Neural crest cell (in vitro differentiated cells): ENCODE measurements at regions not wholly inside any gene's neighbourhood (a gene's known extent, or its start where the extent isn't known, plus 50 kb on each side); places are given as distances from the start of the nearest gene placed in this dataset.

Experiments
- DNase-seq: peaks from one replicate; pipeline ENCODE4 v3.0.0; 2021; ENCODE audit warnings: low read depth, mixed read lengths, low spot score
- H3K27ac Mint-ChIP-seq: one replicate; pipeline ENCODE4 v1.8.0; 2021; ENCODE audit warnings: mild to moderate bottlenecking, mixed read lengths; ENCODE audit not compliant: unreplicated experiment
- H3K27me3 Mint-ChIP-seq: 2 replicates; pipeline ENCODE4 v1.8.0; 2021; ENCODE audit warnings: low read depth, mild to moderate bottlenecking, mixed read lengths
- H3K36me3 Mint-ChIP-seq: 2 replicates; pipeline ENCODE4 v1.8.0; 2021; ENCODE audit warnings: low read depth, mild to moderate bottlenecking, mixed read lengths
- H3K4me1 Mint-ChIP-seq: 2 replicates; pipeline ENCODE4 v1.8.0; 2021; ENCODE audit warnings: mixed read lengths
- H3K4me3 Mint-ChIP-seq: one replicate; pipeline ENCODE4 v1.8.0; 2021; ENCODE audit warnings: mild to moderate bottlenecking, mixed read lengths
- H3K9me3 Mint-ChIP-seq: 2 replicates; pipeline ENCODE4 v1.8.0; 2021; ENCODE audit warnings: mixed read lengths
- TF ChIP-seq, protein P1 (sequence below): fragments of 200-600 bp; sonication (generic); conservative IDR thresholded peaks from 2 replicates; pipeline ENCODE4 v1.5.0; 2021; ENCODE audit warnings: antibody characterized with exemption, mild to moderate bottlenecking

DNA sequence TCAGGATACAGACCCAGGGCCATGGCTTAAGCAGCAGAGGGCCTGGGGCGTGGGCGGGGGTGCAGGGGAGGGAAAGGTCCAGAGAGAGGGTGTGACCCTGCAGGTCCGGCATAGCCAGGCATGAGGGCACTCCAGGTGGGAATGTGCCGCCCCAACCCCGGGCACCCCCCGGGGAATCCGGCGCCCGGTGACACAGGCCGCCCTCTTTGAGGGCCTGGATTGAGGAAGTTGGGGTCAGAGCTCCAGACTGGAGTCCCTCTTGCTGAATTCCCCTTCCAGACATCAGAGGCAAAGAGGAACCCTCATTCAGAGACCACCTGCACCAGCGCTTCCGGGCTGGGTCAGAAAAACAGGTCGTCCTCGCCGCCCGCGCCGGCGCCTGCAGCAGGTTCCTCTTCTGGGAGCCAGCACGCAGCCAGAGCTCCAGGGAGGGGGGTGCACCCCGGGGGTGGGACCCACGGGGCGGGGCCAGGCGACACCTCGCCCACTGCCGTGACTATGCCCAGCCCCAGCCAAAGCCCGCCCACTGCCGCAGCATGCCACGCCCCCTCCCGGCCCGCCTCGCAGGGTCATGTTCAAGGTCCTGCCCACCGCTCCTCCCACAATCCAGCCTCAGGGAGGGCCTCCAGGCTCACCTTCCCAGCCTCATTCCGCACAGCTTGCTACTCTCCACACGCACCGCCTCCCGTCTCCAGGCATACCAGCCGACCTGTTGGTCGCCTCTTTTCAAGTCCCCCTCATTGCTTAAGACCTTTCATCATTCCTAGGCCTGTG, 98.3 kb upstream of the ID2 start:
- peaks cover 4% of the 10 kb centered on the region for H3K27me3 Mint-ChIP-seq
- peak overlapping the region; percentile 26 for H3K4me3 Mint-ChIP-seq
- TF ChIP-seq, protein P1, sequence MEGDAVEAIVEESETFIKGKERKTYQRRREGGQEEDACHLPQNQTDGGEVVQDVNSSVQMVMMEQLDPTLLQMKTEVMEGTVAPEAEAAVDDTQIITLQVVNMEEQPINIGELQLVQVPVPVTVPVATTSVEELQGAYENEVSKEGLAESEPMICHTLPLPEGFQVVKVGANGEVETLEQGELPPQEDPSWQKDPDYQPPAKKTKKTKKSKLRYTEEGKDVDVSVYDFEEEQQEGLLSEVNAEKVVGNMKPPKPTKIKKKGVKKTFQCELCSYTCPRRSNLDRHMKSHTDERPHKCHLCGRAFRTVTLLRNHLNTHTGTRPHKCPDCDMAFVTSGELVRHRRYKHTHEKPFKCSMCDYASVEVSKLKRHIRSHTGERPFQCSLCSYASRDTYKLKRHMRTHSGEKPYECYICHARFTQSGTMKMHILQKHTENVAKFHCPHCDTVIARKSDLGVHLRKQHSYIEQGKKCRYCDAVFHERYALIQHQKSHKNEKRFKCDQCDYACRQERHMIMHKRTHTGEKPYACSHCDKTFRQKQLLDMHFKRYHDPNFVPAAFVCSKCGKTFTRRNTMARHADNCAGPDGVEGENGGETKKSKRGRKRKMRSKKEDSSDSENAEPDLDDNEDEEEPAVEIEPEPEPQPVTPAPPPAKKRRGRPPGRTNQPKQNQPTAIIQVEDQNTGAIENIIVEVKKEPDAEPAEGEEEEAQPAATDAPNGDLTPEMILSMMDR = no peak
- no peaks in the 10 kb centered on the region for H3K36me3 Mint-ChIP-seq
- H3K9me3 Mint-ChIP-seq = no peaks in the 10 kb centered on the region
- H3K27ac Mint-ChIP-seq = no peak overlapping the region
- DNase-seq = peak; percentile 79
- peaks cover 23% of the 10 kb centered on the region for H3K4me1 Mint-ChIP-seq

DNA sequence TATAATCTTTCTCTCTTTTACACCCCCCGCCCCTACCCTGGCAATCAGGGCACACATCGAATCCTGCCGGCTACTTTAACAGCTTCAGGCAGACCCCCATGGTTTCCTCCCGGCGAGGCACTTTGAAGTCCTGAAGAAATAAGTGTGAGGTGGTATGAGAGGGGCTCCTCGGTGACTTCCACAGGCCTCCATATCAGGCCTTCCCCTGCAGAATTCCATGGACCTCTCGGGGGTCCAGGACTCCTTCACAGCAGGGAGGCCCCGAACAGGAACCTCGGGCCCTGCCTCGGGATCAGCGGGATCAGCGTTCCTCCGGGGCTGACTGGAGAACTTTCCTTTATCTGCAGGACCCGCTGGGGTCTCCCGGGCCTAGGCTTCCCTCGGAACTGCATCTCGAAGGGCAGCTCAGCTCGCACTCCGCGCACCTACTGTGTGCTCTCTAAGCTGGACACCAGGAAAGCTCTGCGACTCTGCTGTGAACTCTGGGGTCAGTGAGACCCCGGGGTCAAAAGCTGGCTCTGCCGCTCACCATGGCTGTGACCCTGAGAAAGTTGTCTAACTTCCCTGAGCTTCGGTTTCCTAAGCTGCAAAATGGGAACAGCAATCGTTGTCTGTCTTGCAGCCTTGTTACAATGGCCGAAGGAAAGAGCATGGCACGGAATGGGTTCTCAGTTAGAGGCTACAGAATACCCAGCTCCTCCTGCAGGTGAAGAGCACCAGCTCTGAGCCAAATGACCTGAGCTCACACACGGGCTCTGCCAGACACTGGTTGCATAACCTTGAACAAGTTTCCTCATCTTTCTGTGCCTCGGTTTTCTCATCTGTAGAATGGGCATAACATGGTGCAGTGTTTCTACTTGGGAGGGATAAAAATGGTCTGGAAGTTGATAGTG, 97.4 kb upstream of the ID2 start:
- H3K4me1 Mint-ChIP-seq = peaks cover 21% of the 10 kb centered on the region
- peaks cover 4% of the 10 kb centered on the region for H3K27me3 Mint-ChIP-seq
- H3K9me3 Mint-ChIP-seq = no peaks in the 10 kb centered on the region
- H3K36me3 Mint-ChIP-seq = no peaks in the 10 kb centered on the region
- no peak for DNase-seq
- no peak overlapping the region for H3K27ac Mint-ChIP-seq
- peak overlapping the region; percentile 26 for H3K4me3 Mint-ChIP-seq
- TF ChIP-seq, protein P1 = no peak

DNA sequence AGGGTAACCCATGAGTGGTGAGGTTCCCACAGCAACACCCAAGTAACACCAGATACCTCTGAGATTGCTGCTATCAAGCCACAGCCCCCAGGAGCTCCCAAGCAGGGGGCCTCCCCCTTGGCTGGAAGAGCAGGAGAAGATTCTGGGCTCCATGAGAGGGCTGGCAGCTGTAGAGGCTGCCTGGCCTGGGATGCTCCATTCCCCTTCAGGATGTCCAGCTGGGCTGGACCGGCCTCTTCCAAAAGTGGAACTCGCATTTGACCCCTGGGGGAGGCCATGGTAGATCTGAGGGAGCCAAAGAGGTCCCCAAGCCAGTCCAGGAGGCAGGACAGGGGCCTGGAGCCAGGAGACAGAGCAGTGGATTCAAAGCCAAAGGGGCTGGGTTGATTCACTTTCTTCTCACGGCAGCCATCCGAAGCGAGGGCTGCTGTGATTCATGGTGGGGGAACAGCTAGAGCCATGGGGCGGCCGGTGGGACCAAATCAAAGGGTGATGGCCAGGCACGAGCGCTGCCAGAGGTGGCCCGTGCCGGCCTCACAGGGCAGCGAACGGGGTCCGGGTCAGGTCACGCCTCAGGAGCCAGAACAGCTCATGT, 95.3 kb upstream of the ID2 start:
- peaks cover 4% of the 10 kb centered on the region for H3K27me3 Mint-ChIP-seq
- DNase-seq = no peak

DNA sequence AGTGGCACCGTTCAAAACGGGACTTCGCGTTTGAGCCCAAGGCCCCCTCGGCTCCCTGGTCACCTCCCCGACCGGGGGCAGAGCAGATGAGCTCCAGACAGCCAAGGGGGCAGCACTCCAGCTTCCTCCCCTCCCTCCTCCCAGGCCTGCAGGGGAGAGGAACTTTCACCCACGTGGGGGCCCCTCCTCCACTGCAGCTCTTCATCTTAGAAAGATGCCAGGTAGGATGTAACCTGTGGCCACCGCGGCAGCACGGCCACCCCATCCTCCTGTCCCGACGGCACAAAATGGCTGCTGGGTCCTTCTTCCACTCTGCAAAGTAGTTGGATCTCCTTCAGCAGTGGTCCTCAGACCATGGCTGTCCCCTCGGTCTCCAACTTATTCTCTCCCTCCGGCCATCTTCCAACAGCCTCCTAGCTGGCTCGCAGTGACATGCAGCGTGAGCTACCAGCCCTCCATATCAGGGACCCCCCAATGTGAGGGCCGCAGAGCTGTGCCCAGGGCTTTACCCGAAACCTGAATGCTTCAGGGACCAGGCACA, 94.5 kb upstream of the ID2 start:
- H3K36me3 Mint-ChIP-seq = no peaks in the 10 kb centered on the region

More for the DNA sequence above, 95.3 kb upstream of the ID2 start:
- H3K27ac Mint-ChIP-seq = no peak overlapping the region
- no peaks in the 10 kb centered on the region for H3K9me3 Mint-ChIP-seq
- TF ChIP-seq, protein P1 = no peak
- peaks cover 5% of the 10 kb centered on the region for H3K4me1 Mint-ChIP-seq
- H3K4me3 Mint-ChIP-seq = no peak overlapping the region
- no peaks in the 10 kb centered on the region for H3K36me3 Mint-ChIP-seq

More for the DNA sequence above, 94.5 kb upstream of the ID2 start:
- H3K9me3 Mint-ChIP-seq = no peaks in the 10 kb centered on the region
- TF ChIP-seq, protein P1 = no peak
- H3K27ac Mint-ChIP-seq = no peak overlapping the region
- H3K27me3 Mint-ChIP-seq = peaks cover 4% of the 10 kb centered on the region
- no peak for DNase-seq
- H3K4me3 Mint-ChIP-seq = no peak overlapping the region
- peaks cover 5% of the 10 kb centered on the region for H3K4me1 Mint-ChIP-seq
